ENCODE measurements at regions not wholly inside any gene's neighbourhood (a gene's known extent, or its start where the extent isn't known, plus 50 kb on each side); places are given as distances from the start of the nearest gene placed in this dataset.

DNA sequence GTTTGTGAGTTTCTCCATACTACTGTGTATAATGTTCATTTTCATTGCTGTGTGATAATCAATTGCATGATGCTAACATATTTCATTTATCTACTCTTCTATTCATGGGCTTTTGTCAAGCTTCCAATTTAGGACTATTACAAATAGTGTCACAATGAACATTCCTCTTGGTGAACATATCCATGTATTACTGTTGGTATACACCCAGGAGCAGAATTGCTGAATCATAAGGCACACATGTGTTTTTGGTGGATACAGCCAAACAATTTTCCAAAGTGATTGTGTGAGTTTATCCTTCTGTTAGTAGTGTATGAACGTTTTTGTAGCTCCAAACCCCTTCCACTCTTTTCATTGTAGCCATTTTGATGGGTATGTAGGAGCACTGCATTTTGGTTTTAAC is 101.6 kb upstream of the COPS8 start:
- TF ChIP-seq, protein P1, sequence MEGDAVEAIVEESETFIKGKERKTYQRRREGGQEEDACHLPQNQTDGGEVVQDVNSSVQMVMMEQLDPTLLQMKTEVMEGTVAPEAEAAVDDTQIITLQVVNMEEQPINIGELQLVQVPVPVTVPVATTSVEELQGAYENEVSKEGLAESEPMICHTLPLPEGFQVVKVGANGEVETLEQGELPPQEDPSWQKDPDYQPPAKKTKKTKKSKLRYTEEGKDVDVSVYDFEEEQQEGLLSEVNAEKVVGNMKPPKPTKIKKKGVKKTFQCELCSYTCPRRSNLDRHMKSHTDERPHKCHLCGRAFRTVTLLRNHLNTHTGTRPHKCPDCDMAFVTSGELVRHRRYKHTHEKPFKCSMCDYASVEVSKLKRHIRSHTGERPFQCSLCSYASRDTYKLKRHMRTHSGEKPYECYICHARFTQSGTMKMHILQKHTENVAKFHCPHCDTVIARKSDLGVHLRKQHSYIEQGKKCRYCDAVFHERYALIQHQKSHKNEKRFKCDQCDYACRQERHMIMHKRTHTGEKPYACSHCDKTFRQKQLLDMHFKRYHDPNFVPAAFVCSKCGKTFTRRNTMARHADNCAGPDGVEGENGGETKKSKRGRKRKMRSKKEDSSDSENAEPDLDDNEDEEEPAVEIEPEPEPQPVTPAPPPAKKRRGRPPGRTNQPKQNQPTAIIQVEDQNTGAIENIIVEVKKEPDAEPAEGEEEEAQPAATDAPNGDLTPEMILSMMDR (conservative IDR thresholded peaks at IDR 0.05) = no peak
- no peak for TF ChIP-seq EZH2 (IDR thresholded peaks at IDR 0.05; ENCODE audit: low read depth)
